ENCODE measurements at regions not wholly inside any gene's neighbourhood (a gene's known extent, or its start where the extent isn't known, plus 50 kb on each side); places are given as distances from the start of the nearest gene placed in this dataset.

DNA sequence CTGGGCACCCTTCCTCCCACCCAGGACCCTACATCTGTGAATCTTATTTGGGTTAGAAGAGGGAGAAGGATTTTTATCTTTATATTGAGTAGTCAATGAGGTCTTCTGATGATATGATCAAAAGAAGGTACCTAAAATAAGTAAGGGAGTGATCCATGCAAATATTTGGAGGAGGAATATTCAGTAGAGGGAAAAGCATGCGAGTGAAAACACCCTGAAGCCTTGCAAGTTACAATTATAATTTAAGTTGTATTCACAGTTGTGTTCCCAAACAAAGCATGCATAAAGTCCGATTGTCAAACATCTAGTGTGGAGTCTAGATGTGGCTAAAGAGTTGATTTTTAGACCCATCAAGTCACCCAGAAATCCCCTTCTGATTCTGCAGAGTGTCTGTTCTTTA is 530.2 kb upstream of the ZEB2 start:
- TF ChIP-seq POLR2A (IDR thresholded peaks at IDR 0.05) = no peak
- TF ChIP-seq, protein P1, sequence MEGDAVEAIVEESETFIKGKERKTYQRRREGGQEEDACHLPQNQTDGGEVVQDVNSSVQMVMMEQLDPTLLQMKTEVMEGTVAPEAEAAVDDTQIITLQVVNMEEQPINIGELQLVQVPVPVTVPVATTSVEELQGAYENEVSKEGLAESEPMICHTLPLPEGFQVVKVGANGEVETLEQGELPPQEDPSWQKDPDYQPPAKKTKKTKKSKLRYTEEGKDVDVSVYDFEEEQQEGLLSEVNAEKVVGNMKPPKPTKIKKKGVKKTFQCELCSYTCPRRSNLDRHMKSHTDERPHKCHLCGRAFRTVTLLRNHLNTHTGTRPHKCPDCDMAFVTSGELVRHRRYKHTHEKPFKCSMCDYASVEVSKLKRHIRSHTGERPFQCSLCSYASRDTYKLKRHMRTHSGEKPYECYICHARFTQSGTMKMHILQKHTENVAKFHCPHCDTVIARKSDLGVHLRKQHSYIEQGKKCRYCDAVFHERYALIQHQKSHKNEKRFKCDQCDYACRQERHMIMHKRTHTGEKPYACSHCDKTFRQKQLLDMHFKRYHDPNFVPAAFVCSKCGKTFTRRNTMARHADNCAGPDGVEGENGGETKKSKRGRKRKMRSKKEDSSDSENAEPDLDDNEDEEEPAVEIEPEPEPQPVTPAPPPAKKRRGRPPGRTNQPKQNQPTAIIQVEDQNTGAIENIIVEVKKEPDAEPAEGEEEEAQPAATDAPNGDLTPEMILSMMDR (IDR thresholded peaks at IDR 0.05) = no peak

Data from Peyer's patch (tissue), 4 donors.